ENCODE measurements at regions not wholly inside any gene's neighbourhood (a gene's known extent, or its start where the extent isn't known, plus 50 kb on each side); places are given as distances from the start of the nearest gene placed in this dataset.

GRCh38 chr19:33956941-33957340 lies 160.3 kb downstream of the KCTD15 start:
- CTCF ChIA-PET, result no interaction called here
- Histone ChIP-seq H4K20me1 (ENCODE audit: insufficient read depth) (no peaks in the 10 kb centered on the region), H3K9me3 (ENCODE audit: insufficient read depth, low read depth) (no peaks in the 10 kb centered on the region), H3K9me2 (ENCODE audit: insufficient read depth) (no peaks in the 10 kb centered on the region), H3K36me3 (ENCODE audit: low read depth) (no peaks in the 10 kb centered on the region), H3K4me2 (no peak overlapping the region), H3K27ac (no peak overlapping the region), H3K27me3 (ENCODE audit: insufficient read depth, low read depth) (peaks cover 99% of the 10 kb centered on the region), H3F3A (ENCODE audit: insufficient read depth, low read depth) (no peaks in the 10 kb centered on the region), H3K79me2 (ENCODE audit: low read depth) (no peaks in the 10 kb centered on the region), H2AFZ (no peak overlapping the region), H3K4me3 (no peak overlapping the region), H3K4me1 (replicated peaks; ENCODE audit: insufficient read depth) (no peaks in the 10 kb centered on the region)
- POLR2A ChIA-PET (ENCODE audit: unreplicated experiment), result no interaction called here
- TF ChIP-seq CTCF (conservative IDR thresholded peaks at IDR 0.05) (no peak), EZH2 (IDR thresholded peaks at IDR 0.05; ENCODE audit: low read depth) (no peak)
- DNase-seq, result no peak
- no TSS peak for BruUV-seq (replicated peaks)
- intact Hi-C loops (cut with micrococcal nuclease; ENCODE audit: unreplicated experiment), result no loop called here

DNA sequence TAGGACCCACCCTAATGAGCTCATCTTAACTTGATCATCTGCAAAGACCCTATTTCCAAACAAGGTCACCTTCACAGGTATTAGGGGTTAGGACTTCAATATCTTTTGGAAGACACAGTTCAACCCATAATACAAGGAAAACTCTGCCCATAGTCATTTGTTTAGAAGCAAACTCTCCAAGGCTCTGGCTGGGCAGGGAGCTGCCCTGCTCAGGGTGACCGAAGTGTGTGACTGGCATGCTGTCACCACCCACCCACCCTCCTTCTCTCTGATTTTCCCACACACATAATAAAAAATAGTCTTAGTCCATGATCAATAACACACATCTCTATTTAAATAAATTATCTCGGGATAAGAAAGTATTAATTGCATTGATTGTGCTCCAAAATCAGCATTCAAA lies 161.1 kb downstream of the KCTD15 start:
- Histone ChIP-seq H3K9me3 (ENCODE audit: insufficient read depth, low read depth) (no peaks in the 10 kb centered on the region), H3K36me3 (ENCODE audit: low read depth) (no peaks in the 10 kb centered on the region), H2AFZ (no peak overlapping the region), H3K4me1 (replicated peaks; ENCODE audit: insufficient read depth) (no peaks in the 10 kb centered on the region), H3K4me2 (no peak overlapping the region), H3K27me3 (ENCODE audit: insufficient read depth, low read depth) (peaks cover 98% of the 10 kb centered on the region), H3F3A (ENCODE audit: insufficient read depth, low read depth) (no peaks in the 10 kb centered on the region), H4K20me1 (ENCODE audit: insufficient read depth) (no peaks in the 10 kb centered on the region), H3K27ac (no peak overlapping the region), H3K9me2 (ENCODE audit: insufficient read depth) (no peaks in the 10 kb centered on the region), H3K4me3 (no peak overlapping the region), H3K79me2 (ENCODE audit: low read depth) (no peaks in the 10 kb centered on the region)
- BruUV-seq (replicated peaks), result no TSS peak
- POLR2A ChIA-PET (ENCODE audit: unreplicated experiment), result no interaction called here
- no peak for TF ChIP-seq CTCF (conservative IDR thresholded peaks at IDR 0.05)
- no peak for TF ChIP-seq EZH2 (IDR thresholded peaks at IDR 0.05; ENCODE audit: low read depth)
- CTCF ChIA-PET, result no interaction called here
- intact Hi-C loops (cut with micrococcal nuclease; ENCODE audit: unreplicated experiment), result no loop called here
- no peak for DNase-seq

GRCh38 chr19:33960566-33960965 lies 163.9 kb downstream of the KCTD15 start:
- Histone ChIP-seq H2AFZ (no peak overlapping the region), H3F3A (ENCODE audit: insufficient read depth, low read depth) (no peaks in the 10 kb centered on the region), H3K4me2 (no peak overlapping the region), H3K27me3 (ENCODE audit: insufficient read depth, low read depth) (peaks cover 71% of the 10 kb centered on the region), H3K9me2 (ENCODE audit: insufficient read depth) (no peaks in the 10 kb centered on the region), H3K4me1 (replicated peaks; ENCODE audit: insufficient read depth) (no peaks in the 10 kb centered on the region), H3K36me3 (ENCODE audit: low read depth) (no peaks in the 10 kb centered on the region), H4K20me1 (ENCODE audit: insufficient read depth) (no peaks in the 10 kb centered on the region), H3K4me3 (no peak overlapping the region), H3K79me2 (ENCODE audit: low read depth) (no peaks in the 10 kb centered on the region), H3K27ac (no peak overlapping the region), H3K9me3 (ENCODE audit: insufficient read depth, low read depth) (no peaks in the 10 kb centered on the region)
- ChIA-PET CTCF (no interaction called here), POLR2A (ENCODE audit: unreplicated experiment) (no interaction called here)
- TF ChIP-seq EZH2 (IDR thresholded peaks at IDR 0.05; ENCODE audit: low read depth), result no peak
- no peak for TF ChIP-seq CTCF (conservative IDR thresholded peaks at IDR 0.05)
- no TSS peak for BruUV-seq (replicated peaks)
- DNase-seq, result no peak
- intact Hi-C loops (cut with micrococcal nuclease; ENCODE audit: unreplicated experiment), result no loop called here
